HG03159 (cell line): ENCODE measurements at regions not wholly inside any gene's neighbourhood (a gene's known extent, or its start where the extent isn't known, plus 50 kb on each side); places are given as distances from the start of the nearest gene placed in this dataset.

Experiments
- ATAC-seq: cut with Tn5 transposase; IDR thresholded peaks from one replicate; pipeline ENCODE4 v1.9.1; 2021; ENCODE audit warnings: mild to moderate bottlenecking, moderate library complexity; ENCODE audit not compliant: unreplicated experiment

GRCh38 chr5:128665747-128666355 lies 127.8 kb upstream of the FBN2 start:
- ATAC-seq: no peak

GRCh38 chr5:128667152-128667551 lies 129.1 kb upstream of the FBN2 start:
- ATAC-seq: no peak

GRCh38 chr5:128667751-128668150 lies 129.7 kb upstream of the FBN2 start:
- no peak for ATAC-seq

GRCh38 chr5:128668921-128669320 lies 130.9 kb upstream of the FBN2 start:
- no peak for ATAC-seq

GRCh38 chr5:128669803-128670202 lies 131.8 kb upstream of the FBN2 start:
- no peak for ATAC-seq

- no peak for ATAC-seq
These were observed 133.9 kb upstream of the FBN2 start for GRCh38 chr5:128671943-128672342.

GRCh38 chr5:128673000-128673399 lies 135.0 kb upstream of the FBN2 start:
- ATAC-seq: no peak

- no peak for ATAC-seq
These were observed 135.4 kb upstream of the FBN2 start for GRCh38 chr5:128673411-128673957.

GRCh38 chr5:128673970-128674369 lies 135.9 kb upstream of the FBN2 start:
- ATAC-seq: no peak

- ATAC-seq: peak; percentile 96
These were observed 136.9 kb upstream of the FBN2 start for GRCh38 chr5:128674837-128675446.

- no peak for ATAC-seq
These were observed 143.1 kb upstream of the FBN2 start for GRCh38 chr5:128681096-128681495.

GRCh38 chr5:128681764-128682592 lies 143.9 kb upstream of the FBN2 start:
- no peak for ATAC-seq

GRCh38 chr5:128682669-128683068 lies 144.6 kb upstream of the FBN2 start:
- no peak for ATAC-seq

GRCh38 chr5:128684961-128685360 lies 146.9 kb upstream of the FBN2 start:
- ATAC-seq: no peak

- ATAC-seq: no peak
These were observed 149.9 kb upstream of the FBN2 start for GRCh38 chr5:128687930-128688329.

GRCh38 chr5:128693764-128694163 lies 155.7 kb upstream of the FBN2 start:
- ATAC-seq: no peak

GRCh38 chr5:128695791-128696530 lies 157.9 kb upstream of the FBN2 start:
- no peak for ATAC-seq

GRCh38 chr5:128701301-128701700 lies 163.3 kb upstream of the FBN2 start:
- no peak for ATAC-seq

GRCh38 chr5:128703322-128703721 lies 165.3 kb upstream of the FBN2 start:
- ATAC-seq: no peak

- no peak for ATAC-seq
These were observed 168.2 kb upstream of the FBN2 start for GRCh38 chr5:128706269-128706668.

GRCh38 chr5:128708841-128709240 lies 170.8 kb upstream of the FBN2 start:
- ATAC-seq: no peak
